NB4 (cell line): ENCODE measurements at regions not wholly inside any gene's neighbourhood (a gene's known extent, or its start where the extent isn't known, plus 50 kb on each side); places are given as distances from the start of the nearest gene placed in this dataset.

Source experiments
- MYC ChIP-seq: IDR thresholded peaks from 2 replicates; pipeline ENCODE4 v1.6.1; 2011; ENCODE audit warnings: low read depth, low read length
- POLR2A ChIP-seq: IDR thresholded peaks from 2 replicates; pipeline ENCODE4 v1.6.1; 2011; ENCODE audit warnings: mild to moderate bottlenecking; ENCODE audit not compliant: insufficient read length; ENCODE audit errors: extremely low read depth
- TF ChIP-seq, protein P1 (sequence below): IDR thresholded peaks from one replicate; pipeline ENCODE4 v1.5.1; 2012; ENCODE audit warnings: low read depth, low read length
- TF ChIP-seq, protein P2 (sequence below): IDR thresholded peaks from 2 replicates; pipeline ENCODE4 v1.6.1; 2011; ENCODE audit warnings: low read depth, low read length

DNA sequence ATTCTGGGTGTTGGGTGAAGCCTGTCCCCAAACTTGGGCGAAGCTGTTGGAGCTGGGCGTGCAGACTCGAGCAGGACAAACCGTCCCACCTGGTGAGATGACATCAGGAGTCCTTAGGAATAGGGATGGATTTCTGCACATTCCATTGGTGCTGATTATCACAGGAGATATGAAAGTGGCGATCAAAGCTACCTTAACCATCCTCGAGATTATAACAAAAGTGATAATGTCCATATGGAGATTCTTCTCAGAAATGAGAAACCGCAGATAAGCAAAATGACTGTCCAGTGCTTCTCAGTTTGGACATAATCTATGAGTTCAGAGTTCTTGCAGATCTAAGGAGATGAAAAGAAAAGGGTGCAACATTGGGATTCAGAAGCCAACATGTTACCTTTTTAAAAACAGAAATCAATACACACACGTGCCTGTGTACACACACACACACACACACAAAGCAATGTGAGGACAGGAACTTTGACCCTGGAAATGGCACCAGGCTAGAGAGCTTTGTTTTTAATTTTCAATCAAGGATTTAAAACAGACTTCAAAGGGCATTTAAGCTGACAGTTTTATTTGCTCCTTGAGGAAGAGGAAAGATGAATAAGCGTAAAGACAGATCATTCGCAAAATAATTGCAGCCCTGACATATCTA is 165.4 kb downstream of the CD83 start:
- TF ChIP-seq, protein P1, sequence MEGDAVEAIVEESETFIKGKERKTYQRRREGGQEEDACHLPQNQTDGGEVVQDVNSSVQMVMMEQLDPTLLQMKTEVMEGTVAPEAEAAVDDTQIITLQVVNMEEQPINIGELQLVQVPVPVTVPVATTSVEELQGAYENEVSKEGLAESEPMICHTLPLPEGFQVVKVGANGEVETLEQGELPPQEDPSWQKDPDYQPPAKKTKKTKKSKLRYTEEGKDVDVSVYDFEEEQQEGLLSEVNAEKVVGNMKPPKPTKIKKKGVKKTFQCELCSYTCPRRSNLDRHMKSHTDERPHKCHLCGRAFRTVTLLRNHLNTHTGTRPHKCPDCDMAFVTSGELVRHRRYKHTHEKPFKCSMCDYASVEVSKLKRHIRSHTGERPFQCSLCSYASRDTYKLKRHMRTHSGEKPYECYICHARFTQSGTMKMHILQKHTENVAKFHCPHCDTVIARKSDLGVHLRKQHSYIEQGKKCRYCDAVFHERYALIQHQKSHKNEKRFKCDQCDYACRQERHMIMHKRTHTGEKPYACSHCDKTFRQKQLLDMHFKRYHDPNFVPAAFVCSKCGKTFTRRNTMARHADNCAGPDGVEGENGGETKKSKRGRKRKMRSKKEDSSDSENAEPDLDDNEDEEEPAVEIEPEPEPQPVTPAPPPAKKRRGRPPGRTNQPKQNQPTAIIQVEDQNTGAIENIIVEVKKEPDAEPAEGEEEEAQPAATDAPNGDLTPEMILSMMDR, result no peak
- TF ChIP-seq POLR2A (no peak), MYC (no peak)
- TF ChIP-seq, protein P2, sequence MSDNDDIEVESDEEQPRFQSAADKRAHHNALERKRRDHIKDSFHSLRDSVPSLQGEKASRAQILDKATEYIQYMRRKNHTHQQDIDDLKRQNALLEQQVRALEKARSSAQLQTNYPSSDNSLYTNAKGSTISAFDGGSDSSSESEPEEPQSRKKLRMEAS, result no peak
